Panc1 (cell line): ENCODE measurements at regions not wholly inside any gene's neighbourhood (a gene's known extent, or its start where the extent isn't known, plus 50 kb on each side); places are given as distances from the start of the nearest gene placed in this dataset.

Experiments
- ATAC-seq: fragments of 200-7000 bp; cut with Tn5 transposase; 2 replicates; pipeline ENCODE4 v1.9.1; 2020; ENCODE audit warnings: mild to moderate bottlenecking, moderate library complexity
- BruUV-seq: library from RNA; stranded (reverse); fragments of 400-500 nt; replicated peaks from 2 replicates; lab custom pipeline; 2021; lab: Mats Ljungman, UMichigan
- CTCF ChIA-PET: fragments of 300-600 bp; sonication (Branson Sonifier 250); formaldehyde crosslinking; loops from one replicate; lab custom pipeline; 2022; ENCODE audit warnings: antibody characterized with exemption; lab: Charles Lee
- POLR2A ChIA-PET: fragments of 300-600 bp; sonication (Branson Sonifier 250); formaldehyde crosslinking; loops from one replicate; lab custom pipeline; 2022; ENCODE audit warnings: antibody characterized with exemption; lab: Charles Lee
- DNase-seq: peaks from one replicate; pipeline ENCODE4 v3.0.0-alpha.2; 2010; ENCODE audit warnings: low read depth, low spot score
- H3K27ac ChIP-seq: 2 replicates; pipeline ENCODE4 v1.5.1; 2011; ENCODE audit warnings: mild to moderate bottlenecking, low read length, inconsistent platforms
- H3K27me3 ChIP-seq: fragments of 200-500 bp; sonication (Bioruptor generic); 2 replicates; pipeline ENCODE4 v1.6.0; 2014; ENCODE audit warnings: low read length, inconsistent platforms; ENCODE audit not compliant: control insufficient read depth, insufficient read depth
- H3K36me3 ChIP-seq: fragments of 200-500 bp; sonication (Bioruptor generic); 2 replicates; pipeline ENCODE4 v1.5.1; 2014; ENCODE audit warnings: inconsistent platforms, mild to moderate bottlenecking, low read length, moderate library complexity; ENCODE audit not compliant: control insufficient read depth, insufficient read depth
- H3K4me1 ChIP-seq: 2 replicates; pipeline ENCODE4 v1.5.1; 2011; ENCODE audit warnings: inconsistent platforms, mild to moderate bottlenecking, low read length, moderate library complexity; ENCODE audit not compliant: control insufficient read depth, insufficient read depth
- H3K4me3 ChIP-seq, 2 experiments: 2 replicates each; pipeline ENCODE4 v1.5.1; 2011 to 2012; ENCODE audit warnings: low read depth in 2 of 2, low read length in 2 of 2, mild to moderate bottlenecking in 2 of 2, inconsistent platforms in 1 of 2, moderate library complexity in 1 of 2
- H3K9me3 ChIP-seq: fragments of 200-500 bp; sonication (Bioruptor generic); 2 replicates; pipeline ENCODE4 v1.5.1; 2014; ENCODE audit warnings: low read depth, mild to moderate bottlenecking, inconsistent platforms, low read length, moderate library complexity; ENCODE audit not compliant: control insufficient read depth, insufficient read depth
- CTCF ChIP-seq: fragments of 450-650 bp; IDR thresholded peaks from 2 replicates; pipeline ENCODE4 v1.5.1; 2017; ENCODE audit warnings: mild to moderate bottlenecking
- POLR2AphosphoS5 ChIP-seq: IDR thresholded peaks from 2 replicates; pipeline ENCODE4 v1.6.1; 2012; ENCODE audit warnings: mild to moderate bottlenecking, low read depth, low read length, moderate library complexity
- REST ChIP-seq, 2 experiments: IDR thresholded peaks; 2 replicates each; pipeline ENCODE4 v1.6.1; 2011 to 2012; ENCODE audit warnings: low read depth in 2 of 2, control low read depth in 1 of 2, low read length in 1 of 2, mild to moderate bottlenecking in 1 of 2, moderate library complexity in 1 of 2; ENCODE audit not compliant: insufficient read depth in 1 of 2
- SIN3A ChIP-seq: IDR thresholded peaks from 2 replicates; pipeline ENCODE4 v1.6.1; 2012; ENCODE audit warnings: low read depth, mild to moderate bottlenecking, low read length, moderate library complexity, borderline replicate concordance; ENCODE audit not compliant: insufficient read depth
- TCF7L2 ChIP-seq: IDR thresholded peaks from 2 replicates; pipeline ENCODE4 v1.6.1; 2011; ENCODE audit warnings: mild to moderate bottlenecking, low read depth, low read length, inconsistent platforms
- in situ Hi-C: cut with HindIII; loops from 2 replicates; pipeline ENCODE4 v1.10.0; 2016; ENCODE audit warnings: low sequenced_read_pairs, low pct_unique_long_range_greater_than_20kb
- intact Hi-C: fragments of 100-400 bp; cut with micrococcal nuclease; formaldehyde crosslinking; loops from one replicate; pipeline ENCODE4 v1.10.0; 2022; ENCODE audit not compliant: unreplicated experiment

- no peak for DNase-seq
- intact Hi-C loops (no loop called here), in situ Hi-C loops (no loop called here)
- Histone ChIP-seq H3K9me3 (peaks cover 3% of the 10 kb centered on the region; the same call in 1 of the 2 replicates), H3K4me1 (no peaks in the 10 kb centered on the region), H3K4me3 (no peak overlapping the region), H3K27me3 (no peaks in the 10 kb centered on the region), H3K36me3 (no peaks in the 10 kb centered on the region), H3K27ac (no peak overlapping the region)
- no peak for ATAC-seq
- BruUV-seq, result no TSS peak
- TF ChIP-seq REST (IDR thresholded peaks at IDR 0.05; ENCODE audit: insufficient read depth in 1 of 2, low read depth in 2 of 2, low read length in 1 of 2) (no peak), POLR2AphosphoS5 (no peak), TCF7L2 (no peak), SIN3A (no peak), CTCF (no peak)
- POLR2A ChIA-PET, result no interaction called here
- CTCF ChIA-PET, result no interaction called here
These were observed 549.5 kb upstream of the ARRDC4 start for GRCh38 chr15:97410897-97411575.

- no peaks in the 10 kb centered on the region for H3K27me3 ChIP-seq
- TF ChIP-seq SIN3A (no peak), CTCF (no peak), POLR2AphosphoS5 (no peak)
- no peaks in the 10 kb centered on the region for H3K4me1 ChIP-seq
- intact Hi-C loops (no loop called here), in situ Hi-C loops (no loop called here)
- H3K36me3 ChIP-seq, result no peaks in the 10 kb centered on the region
- H3K9me3 ChIP-seq, result no peaks in the 10 kb centered on the region
- ATAC-seq (no peak), DNase-seq (no peak)
- no peak overlapping the region for H3K27ac ChIP-seq
- H3K4me3 ChIP-seq, result no peak overlapping the region
- CTCF ChIA-PET, result no interaction called here
- POLR2A ChIA-PET, result no interaction called here
- no TSS peak for BruUV-seq
These were observed 540.4 kb upstream of the ARRDC4 start for GRCh38 chr15:97420130-97420529.
